NCI-H2196 (cell line): ENCODE measurements at regions not wholly inside any gene's neighbourhood (a gene's known extent, or its start where the extent isn't known, plus 50 kb on each side); places are given as distances from the start of the nearest gene placed in this dataset.

Source experiments
- DNase-seq: peaks from one replicate; lab custom pipeline; 2025; ENCODE audit not compliant: unreplicated experiment; lab: John Stamatoyannopoulos, UW

DNA sequence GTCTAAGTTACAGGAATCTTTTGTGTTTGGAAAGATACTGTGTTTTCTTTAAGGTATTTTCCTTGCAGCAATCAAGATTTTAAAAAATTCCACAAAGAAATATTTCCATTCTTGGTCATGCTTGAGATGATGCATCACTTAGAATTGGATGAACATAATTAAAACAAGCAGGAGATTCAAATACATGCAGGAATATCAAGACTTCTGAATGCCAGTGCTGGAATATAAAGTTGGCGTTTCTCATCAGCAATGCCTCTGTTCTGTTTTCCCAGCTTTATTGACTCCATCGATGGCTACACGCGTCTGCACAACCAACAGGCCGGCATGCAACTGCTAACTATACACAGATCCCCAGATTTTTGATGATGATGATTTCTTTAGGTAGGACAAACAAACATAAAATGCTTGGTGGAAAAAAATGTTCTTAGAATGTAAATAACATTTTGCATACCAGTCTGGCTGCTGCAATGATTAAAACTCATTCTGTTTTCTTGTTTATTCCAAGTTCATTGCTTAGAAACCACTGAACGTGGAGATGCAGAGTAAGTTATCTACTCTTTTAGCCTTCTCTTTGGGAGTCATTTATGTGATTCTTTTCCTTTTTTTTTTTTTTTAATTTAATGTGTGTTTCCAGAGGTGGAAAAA, 91.3 kb upstream of the FAM171A1 start:
- no peak for DNase-seq

DNA sequence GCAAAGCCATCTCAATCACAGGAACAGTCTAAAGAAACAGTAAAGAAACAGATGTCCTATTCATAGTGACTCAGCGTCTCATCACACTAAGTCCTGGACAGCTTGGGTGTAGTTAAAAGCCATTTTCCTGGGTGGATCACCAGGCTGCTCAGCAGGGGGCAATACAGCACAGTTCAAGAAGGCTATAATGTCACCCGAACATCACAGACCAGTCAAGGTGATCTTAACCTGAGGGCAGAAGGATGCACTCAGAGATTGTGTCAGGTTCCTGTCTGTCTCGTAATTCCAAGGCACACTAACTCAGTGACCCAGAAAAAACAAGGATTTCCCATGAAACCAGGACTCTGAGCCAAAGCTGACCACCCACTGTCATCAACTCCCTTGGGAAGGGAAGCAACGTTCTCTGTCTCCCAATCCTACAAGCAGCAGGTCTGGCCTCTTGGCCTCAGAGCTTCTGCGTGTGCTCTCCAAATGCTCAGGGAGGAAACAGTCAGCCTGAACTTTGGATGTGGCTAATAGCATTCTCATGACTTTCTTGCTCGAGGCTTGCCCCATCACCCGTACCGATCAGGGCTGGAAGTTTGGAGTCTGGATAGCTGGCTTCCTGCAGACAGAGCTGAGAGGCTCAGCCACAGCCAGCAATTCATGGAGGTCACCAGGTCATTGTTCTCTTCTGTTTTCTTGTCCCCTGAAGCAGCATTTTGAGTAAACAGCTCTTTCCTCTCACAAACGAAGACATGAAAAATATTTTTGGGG, 90.4 kb upstream of the FAM171A1 start:
- no peak for DNase-seq

DNA sequence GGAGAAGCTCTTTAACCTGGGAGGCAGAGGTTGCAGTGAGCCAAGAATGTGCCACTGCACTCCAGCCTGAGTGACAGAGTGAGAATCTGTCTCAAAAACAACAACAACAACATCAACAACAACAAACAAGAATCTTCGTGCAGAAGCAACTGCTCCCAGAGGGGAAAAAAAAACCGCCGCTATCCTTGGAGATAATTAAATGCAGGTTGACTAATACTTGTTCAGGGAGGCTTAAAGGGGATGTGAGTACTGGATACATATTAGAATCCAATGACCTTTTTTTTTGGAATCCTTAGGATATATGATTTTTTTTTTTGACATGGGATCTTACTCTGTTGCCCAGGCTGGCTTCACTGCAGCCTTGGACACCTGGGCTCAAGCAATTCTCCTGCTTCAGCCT, 89.6 kb upstream of the FAM171A1 start:
- DNase-seq: no peak

DNA sequence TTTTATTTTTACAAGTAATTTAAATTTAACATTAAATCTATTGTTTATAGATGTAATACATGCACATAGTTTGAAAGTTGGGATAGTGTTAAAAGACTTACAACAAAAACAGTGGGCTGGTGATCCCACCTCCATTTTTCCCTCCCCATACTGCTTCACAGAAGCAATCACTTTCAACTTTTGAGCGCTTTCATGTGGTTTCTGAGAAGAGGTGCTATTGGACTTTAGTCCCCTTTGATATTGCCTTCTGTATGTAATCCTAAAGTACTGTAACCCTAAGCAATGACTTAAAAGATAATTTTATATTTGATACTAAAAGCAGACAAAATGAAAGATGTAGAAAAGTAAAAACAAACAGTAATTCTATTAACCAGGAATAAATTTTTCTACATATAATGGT, 88.1 kb upstream of the FAM171A1 start:
- DNase-seq: no peak

DNA sequence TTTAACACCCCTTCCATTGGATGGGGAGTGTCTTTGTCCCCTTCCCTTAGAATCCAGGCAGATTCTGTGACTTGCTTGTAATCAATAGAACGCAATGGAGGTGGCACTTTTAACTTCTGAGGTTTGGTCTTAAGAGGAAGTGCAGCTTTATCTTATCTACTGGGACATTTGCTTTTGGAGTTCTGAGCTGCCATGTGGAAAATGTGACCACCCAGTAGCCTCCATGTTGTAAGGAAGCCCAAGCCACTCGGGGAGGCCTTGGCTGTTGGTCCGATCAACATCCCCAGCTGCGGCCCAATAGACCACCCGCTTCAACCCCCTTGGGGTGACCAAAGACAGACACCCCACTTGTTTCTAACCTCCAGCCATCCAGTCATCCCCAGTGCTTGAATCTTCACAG, 86.3 kb upstream of the FAM171A1 start:
- no peak for DNase-seq

DNA sequence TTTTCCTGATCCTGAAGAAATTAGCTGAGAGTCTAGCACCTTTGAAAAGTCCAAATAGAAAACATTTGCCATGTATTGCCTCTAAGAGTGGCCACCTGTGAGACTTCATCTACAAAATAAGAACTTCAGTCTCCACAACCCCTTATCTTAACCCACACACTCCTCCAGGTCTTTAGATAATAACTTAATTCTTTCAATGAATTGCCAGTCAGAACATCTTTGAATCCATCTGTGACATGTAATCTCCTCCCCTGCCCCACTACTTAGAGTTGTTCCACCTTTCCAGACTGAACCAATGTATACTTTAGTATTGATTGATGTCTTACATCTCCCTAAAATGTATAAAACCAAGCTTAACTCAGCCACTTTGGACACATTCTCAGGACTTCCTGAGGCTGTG, 84.4 kb upstream of the FAM171A1 start:
- no peak for DNase-seq

DNA sequence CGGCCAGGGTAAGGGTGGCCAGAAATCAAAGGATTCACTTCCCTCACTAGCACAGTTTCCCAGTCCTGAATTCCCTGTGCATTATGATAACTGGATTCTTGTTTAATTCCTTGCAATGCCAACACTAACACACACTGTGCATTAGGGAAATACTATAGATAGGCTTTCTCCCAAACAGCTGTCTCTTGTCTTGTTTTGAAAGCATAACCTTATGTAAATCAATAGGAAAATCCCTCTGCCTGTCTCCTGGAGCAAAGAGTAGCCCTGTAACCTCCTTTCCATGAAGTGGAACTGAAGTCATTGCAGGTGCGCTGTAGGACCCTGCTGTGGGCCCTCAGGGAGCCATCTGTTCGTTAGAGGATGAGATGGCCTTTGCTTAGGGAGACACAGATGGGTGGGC, 82.8 kb upstream of the FAM171A1 start:
- DNase-seq: no peak

DNA sequence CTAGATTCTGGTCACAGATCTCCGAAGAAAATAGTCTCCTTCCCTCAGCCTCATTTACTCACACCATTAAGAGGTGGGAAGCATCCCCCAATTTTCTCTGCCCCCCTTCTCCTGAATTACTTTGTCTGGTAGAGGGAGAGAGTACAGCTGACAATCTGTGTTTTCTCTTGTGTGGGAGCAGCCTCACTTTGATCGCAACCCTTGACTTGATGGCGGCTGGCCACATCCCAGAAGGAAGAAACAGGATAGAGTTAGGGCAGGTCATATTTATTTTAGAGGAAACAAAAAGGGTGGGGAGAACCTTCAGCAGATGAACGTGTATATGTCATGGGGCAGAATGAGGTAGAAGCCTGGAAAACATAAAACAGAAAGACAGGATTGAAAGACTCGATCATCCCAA, 82.4 kb upstream of the FAM171A1 start:
- no peak for DNase-seq

DNA sequence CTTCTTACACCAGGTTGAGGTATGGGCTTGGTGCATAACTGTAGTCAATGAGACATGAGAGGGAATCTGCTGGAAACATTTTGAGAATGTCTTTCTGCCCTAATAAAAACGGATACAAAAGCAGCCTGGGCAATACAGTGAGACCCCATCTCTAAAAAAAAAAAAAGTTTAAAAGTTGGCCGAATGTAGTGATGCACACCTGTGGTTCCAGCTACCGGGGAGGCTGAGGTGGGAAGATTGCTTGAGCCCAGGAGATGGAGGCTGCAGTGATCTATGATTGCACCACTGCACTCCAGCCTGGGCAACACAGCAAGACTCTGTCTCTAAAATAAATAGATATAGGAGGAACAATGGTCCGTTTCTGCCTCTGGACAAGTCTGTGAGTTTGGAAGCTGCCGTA, 81.5 kb upstream of the FAM171A1 start:
- DNase-seq: no peak

DNA sequence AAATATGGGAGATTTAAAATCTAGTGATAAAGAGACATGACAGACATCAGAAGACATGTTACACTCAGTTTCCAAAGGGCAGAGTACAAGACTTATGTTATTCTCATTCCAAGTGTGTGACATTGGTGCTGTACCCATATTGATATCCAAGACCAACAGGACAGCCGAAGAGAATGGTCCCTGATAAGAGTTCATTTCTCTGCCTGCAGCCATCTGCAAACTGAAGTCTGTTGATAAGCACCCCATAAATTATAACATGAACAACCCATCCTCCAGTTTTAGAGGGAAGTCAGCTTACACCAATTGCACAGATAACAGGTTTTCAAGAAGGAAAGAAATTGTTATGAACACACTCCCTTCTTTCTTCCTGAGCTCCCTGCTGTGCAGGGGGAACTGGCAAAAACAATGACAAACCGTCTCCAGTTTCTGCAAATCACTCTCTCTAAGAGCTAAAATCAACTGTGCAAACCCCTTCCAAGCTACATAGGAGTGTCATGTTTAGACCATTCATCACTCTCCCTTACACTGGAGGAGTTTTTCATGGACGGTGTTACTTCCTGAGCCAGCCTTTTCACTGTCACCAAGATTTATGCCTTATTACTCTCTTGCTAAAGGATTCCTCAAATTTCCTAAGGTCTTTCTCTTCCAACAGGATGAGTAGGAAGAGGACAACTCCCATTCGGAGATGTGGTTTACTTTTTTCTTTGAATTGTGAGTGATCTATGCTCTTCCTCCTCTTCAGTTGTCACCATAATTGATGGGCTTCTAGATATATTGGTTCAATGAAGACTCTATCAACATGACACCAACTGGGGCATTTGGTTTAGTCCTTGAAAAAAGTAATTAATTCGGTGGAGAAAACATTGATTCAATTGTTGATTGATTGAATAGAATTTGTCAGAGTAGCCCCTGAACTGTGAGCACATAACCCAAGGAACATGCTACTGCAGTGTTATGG, 80.3 kb upstream of the FAM171A1 start:
- DNase-seq: no peak

DNA sequence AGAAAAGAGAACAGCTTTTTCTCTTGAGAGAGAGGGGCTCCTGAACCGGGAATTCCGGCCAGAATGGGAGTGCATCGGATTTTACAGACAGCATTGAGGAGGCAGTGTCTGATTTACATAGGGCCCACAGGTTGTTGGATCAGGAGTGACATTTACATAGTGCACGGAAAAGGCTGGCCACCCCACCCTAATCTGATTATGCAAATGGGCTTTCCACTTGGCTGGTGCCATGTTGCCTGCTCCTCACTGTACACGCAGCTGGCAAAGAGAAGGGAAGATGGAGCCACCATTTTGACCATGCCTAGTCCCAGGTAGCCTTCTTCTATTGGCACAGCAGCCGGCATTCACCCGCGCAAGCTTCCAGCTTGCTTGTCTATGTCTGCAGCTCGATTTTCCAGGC, 77.5 kb upstream of the FAM171A1 start:
- no peak for DNase-seq

DNA sequence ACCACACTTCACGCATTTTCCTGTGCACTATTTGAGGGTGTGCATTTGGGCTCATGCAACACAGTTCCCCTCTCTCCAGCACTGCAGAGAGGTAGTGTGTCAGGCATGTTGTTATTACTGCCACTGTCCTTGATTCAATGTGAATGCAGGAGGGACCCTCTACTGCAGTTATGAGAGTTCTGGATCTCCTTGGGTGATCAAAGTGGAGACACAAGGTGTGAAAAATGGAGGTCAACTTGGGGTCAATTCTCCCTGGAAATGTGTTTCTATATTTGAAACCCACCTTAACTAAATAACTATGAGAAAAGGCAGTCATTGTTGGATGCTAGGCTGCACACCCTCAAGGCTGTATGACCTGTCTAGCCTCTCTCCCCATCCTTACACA, 73.9 kb upstream of the FAM171A1 start:
- DNase-seq: no peak

DNA sequence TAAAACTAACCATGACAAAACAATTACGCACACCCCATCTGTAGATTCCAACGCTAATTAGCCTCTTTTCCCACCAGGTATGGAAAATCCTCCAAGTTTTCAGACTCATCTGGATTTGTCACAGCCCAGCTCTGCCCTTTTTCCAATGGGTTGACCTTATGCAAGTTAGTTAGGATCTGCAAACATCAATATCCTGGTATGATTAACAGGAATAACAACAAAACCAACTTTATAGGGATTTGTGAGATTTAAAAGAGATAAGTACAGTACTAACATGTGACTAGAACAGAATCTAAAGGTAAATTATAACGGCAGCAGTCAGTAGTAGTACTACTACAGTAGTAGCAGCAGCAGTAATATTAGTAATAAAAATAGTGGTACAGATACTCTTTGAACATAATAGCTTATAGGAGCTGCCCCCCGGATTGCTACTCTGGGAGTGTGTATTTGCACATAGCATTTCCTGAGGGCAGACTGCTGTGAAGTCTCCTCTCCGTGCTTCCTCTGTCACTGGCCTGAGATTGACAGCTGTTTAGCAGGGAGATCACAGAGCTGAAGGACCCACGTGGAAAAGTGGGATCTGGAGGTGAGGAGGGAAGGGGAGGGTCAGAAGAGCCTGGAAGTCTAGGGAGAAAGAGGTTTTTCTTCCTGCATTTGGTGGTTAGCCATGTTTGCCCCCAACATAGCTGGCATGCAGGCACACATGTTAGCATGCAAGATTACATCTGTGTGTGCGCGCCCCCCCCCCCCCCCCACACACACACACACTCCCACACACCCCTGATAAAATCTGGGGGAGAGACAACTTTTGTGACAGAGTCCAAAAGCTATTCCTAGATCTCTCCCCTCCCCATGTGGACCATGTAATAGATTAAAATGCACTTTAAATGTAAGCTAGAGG, 73.3 kb upstream of the FAM171A1 start:
- no peak for DNase-seq

DNA sequence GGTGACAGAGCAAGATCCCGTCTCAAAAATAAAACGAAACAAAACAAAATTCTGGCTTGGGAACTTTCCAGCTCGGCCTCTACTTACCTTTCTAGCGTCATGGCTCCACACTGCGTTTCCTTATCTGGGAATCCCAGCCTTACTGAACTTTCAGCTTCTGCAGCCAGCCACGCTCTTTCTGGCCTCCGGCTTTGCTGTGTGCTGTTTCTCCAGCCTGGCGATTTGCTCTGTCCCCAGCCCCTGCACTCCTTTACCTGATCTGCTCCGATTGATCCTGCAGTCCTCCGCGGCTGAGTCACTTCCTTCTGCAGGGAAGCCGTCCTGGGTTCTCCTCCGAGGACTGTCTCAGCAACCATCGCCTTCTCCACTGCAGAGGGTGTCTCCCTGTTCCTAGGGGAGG, 71.0 kb upstream of the FAM171A1 start:
- DNase-seq: no peak

DNA sequence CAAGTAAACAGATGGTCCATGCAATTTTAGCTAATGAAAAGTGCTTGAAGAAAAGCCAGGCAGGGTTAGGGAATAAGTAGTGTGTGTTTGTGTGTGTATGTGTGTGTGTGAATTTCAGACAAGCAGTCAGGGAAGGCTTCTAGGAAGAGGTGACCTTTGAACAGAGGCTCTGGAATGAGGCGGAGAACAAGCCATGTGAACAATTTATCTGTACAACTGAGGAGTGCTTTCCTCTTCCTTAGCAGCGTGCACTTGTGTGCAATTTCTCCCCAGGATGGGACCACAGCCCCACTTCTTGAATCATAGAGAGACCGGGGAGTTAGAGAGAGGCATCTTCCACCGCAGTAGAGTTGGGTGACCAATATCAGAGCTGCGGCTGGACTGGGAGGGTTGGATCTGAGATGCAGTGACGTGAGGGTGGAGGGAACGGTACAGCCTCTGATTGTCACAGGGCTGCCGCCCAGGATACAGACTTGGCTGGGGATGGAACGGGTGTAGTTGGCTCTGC, 69.2 kb upstream of the FAM171A1 start:
- no peak for DNase-seq

DNA sequence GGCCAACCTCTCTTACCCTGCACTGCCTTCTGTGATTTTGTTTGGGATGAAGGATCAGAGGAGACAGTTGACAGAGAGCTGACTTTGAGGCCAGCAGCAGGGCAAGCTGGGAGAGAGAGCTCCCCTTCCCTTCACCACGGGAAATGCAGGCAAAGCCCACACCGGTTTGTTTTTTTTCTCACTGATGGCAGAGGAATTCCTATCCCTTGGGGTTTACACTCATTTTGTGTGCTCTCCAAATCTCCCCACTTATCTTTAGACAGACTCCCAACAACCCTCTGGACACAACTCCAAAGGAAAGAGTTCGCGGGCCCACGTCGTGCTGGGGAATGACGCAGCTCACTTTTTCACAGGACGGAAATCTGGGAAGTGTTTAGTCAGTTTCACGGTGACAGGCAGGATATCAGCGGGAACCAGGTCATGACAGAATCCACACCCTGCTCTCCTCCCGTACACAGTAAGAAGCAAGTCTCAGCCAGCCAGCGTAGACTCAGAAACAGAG, 68.3 kb upstream of the FAM171A1 start:
- no peak for DNase-seq

DNA sequence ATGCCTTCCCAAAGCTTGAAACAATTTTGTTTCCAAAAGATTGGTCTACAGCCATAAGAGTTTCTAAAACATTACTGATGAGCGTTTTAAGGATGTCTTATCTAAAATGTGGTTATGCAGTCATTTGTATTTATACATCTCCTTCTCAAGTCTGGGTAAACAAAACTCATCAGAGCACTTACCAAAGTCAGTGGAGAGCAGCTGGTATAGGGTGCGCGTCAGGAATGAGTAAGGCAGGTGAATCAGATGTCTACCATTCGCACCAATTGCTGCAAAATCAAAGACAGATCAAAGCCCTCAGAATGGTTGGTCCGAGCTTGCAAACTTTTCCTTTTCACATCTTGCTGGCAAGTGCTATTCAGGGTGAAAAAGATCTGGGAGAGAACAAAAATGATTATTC, 65.6 kb upstream of the FAM171A1 start:
- no peak for DNase-seq

DNA sequence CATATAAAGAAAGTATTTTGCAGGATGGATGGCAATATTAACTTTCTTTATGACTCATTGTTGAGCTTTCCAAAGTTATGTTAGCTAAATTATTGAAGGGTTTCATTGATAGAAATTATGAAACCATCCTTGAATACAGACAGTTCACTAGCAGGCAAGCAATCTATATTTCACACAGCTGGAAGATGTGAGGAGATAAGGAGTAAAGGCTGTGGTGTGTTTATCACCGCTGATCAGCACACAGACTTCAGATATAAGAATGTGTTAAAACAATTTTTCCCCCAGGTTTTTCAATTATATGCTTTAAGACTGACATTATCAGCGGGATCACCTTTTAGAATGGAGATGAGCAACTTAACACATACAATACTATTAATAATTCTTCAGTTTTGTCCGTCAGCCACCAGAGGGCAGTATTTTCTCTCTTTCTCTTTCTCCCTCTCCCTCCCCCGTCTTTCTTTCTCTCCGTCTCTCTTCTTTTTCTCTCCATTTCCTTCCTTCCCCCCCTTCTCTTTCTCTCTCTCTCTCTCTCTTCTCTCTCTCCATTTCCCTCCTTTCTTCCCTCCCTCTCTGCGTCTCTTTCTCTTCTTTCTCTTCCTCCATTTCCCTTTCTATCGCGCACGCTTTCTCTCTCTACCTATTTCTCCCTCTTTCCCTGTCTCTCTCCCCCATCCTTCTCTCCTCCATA, 62.9 kb upstream of the FAM171A1 start:
- DNase-seq: peak; percentile 33

DNA sequence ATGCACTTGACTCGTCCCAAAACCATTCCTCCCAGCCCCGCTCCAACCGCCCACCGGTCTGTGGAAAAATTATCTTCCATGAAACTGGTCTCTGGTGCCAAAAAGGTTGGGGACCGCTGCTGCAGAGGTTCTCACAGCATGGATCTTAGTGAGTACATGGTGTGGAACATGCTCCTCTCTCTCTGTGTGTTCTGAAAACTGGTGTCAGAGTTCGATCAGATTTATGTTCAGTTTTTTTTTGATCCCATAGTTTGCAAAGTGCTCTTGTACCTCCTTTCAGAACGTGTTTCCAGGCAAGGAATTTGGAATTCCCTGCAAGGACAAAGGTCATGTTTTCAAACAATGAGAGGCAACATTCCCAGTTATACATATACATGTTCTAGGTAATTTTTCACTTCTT, 61.2 kb upstream of the FAM171A1 start:
- DNase-seq: no peak
